Endothelial cell of umbilical vein (primary cell): ENCODE measurements at regions not wholly inside any gene's neighbourhood (a gene's known extent, or its start where the extent isn't known, plus 50 kb on each side); places are given as distances from the start of the nearest gene placed in this dataset.

Source experiments
- BruUV-seq: library from RNA; stranded (reverse); fragments of 400-500 nt; replicated peaks from 2 replicates; lab custom pipeline; 2021; lab: Mats Ljungman, UMichigan
- CTCF ChIA-PET: fragments of 300-600, 350-600 bp; sonication (Branson Sonifier 250); formaldehyde crosslinking; loops from one replicate; lab custom pipeline; 2021; ENCODE audit warnings: antibody characterized with exemption, inconsistent platforms; lab: Charles Lee
- POLR2A ChIA-PET: fragments of 300-600, 350-600 bp; sonication (Branson Sonifier 250); formaldehyde crosslinking; loops from one replicate; lab custom pipeline; 2021; ENCODE audit warnings: antibody characterized with exemption, inconsistent platforms; lab: Charles Lee
- DNase-seq: peaks from one replicate; pipeline ENCODE4 v3.0.0-alpha.2; 2011; ENCODE audit warnings: low read depth, low spot score
- FAIRE-seq: peaks from 2 replicates; lab custom pipeline; 2011; peaks lifted over from hg19 to GRCh38; lab: Jason Lieb, UNC
- H2AFZ ChIP-seq: 2 replicates; pipeline ENCODE4 v1.6.0; 2012; ENCODE audit warnings: low read depth, low read length, control low read depth, inconsistent platforms
- H3K27ac ChIP-seq: 2 replicates; pipeline ENCODE4 v1.5.1; 2011; ENCODE audit warnings: low read depth, mild to moderate bottlenecking, control low read depth, low read length, moderate library complexity; ENCODE audit not compliant: insufficient read depth
- H3K27me3 ChIP-seq, 2 experiments: 2 replicates each; pipeline versions ENCODE4 v1.6.0 to v1.6.1; 2011; ENCODE audit warnings: low read length in 2 of 2, mixed read lengths in 1 of 2; ENCODE audit not compliant: control insufficient read depth in 2 of 2, insufficient read depth in 2 of 2
- H3K36me3 ChIP-seq, 2 experiments: 2 replicates in 1 of 2; 3 replicates in 1 of 2; pipeline ENCODE4 v1.5.1; 2011; ENCODE audit warnings: low read length in 2 of 2, mild to moderate bottlenecking in 1 of 2, moderate library complexity in 1 of 2; ENCODE audit not compliant: control insufficient read depth in 2 of 2, insufficient read depth in 2 of 2; ENCODE audit errors: extremely low read depth in 1 of 2
- H3K4me1 ChIP-seq: 3 replicates; pipeline ENCODE4 v1.5.1; 2011; ENCODE audit warnings: mild to moderate bottlenecking, low read length; ENCODE audit not compliant: control insufficient read depth, insufficient read depth; ENCODE audit errors: extremely low read depth
- H3K4me2 ChIP-seq: 2 replicates; pipeline ENCODE4 v1.6.1; 2011; ENCODE audit warnings: low read length, control low read depth, mixed read lengths; ENCODE audit not compliant: insufficient read depth
- H3K4me3 ChIP-seq, 3 experiments: fragments of 200-600 bp in 1 of 3; sonication (generic), shearing (Covaris generic) in 1 of 3; replicated peaks in 1 of 3; 2 replicates each; pipeline ENCODE4 v1.5.1; 2011 to 2016; ENCODE audit warnings: control low read depth in 3 of 3, low read length in 3 of 3, mild to moderate bottlenecking in 2 of 3, inconsistent platforms in 1 of 3, low read depth in 1 of 3, moderate library complexity in 1 of 3; ENCODE audit not compliant: insufficient read depth in 1 of 3
- H3K79me2 ChIP-seq: 2 replicates; pipeline ENCODE4 v1.6.0; 2012; ENCODE audit warnings: low read length, inconsistent platforms; ENCODE audit not compliant: control insufficient read depth, insufficient read depth
- H3K9ac ChIP-seq: replicated peaks from 2 replicates; pipeline ENCODE3; 2011; ENCODE audit warnings: low read length, control low read depth; ENCODE audit not compliant: insufficient read depth; ENCODE audit errors: extremely low read depth
- H3K9me1 ChIP-seq: replicated peaks from 3 replicates; pipeline ENCODE4 v1.6.0; 2011; ENCODE audit warnings: mild to moderate bottlenecking, low read length; ENCODE audit not compliant: control insufficient read depth, insufficient read depth; ENCODE audit errors: extremely low read depth
- H3K9me3 ChIP-seq: replicated peaks from 2 replicates; pipeline ENCODE4 v1.5.1; 2012; ENCODE audit warnings: low read length, inconsistent platforms; ENCODE audit not compliant: control insufficient read depth, insufficient read depth
- H4K20me1 ChIP-seq: replicated peaks from 2 replicates; pipeline ENCODE3; 2011; ENCODE audit warnings: mild to moderate bottlenecking, low read length; ENCODE audit not compliant: control insufficient read depth, insufficient read depth; ENCODE audit errors: extremely low read depth
- CTCF ChIP-seq, 2 donors: IDR thresholded peaks; 1 replicate in 1 of 2; 2 replicates in 1 of 2; pipeline ENCODE4 v1.5.1; 2011; ENCODE audit warnings: low read length in 2 of 2, mild to moderate bottlenecking in 2 of 2, moderate library complexity in 2 of 2, control low read depth in 1 of 2, inconsistent platforms in 1 of 2, low read depth in 1 of 2; ENCODE audit not compliant: insufficient read depth in 1 of 2; ENCODE audit errors: extremely low read depth in 1 of 2
- EZH2 ChIP-seq: IDR thresholded peaks from 2 replicates; pipeline ENCODE4 v1.6.1; 2012; ENCODE audit warnings: borderline replicate concordance, low read depth, mild to moderate bottlenecking, moderate library complexity, low read length, inconsistent platforms; ENCODE audit not compliant: severe bottlenecking
- FOS ChIP-seq: IDR thresholded peaks from 2 replicates; pipeline ENCODE4 v1.6.1; 2011; ENCODE audit warnings: mild to moderate bottlenecking, low read length, moderate library complexity, borderline replicate concordance; ENCODE audit not compliant: insufficient read depth
- GATA2 ChIP-seq: IDR thresholded peaks from 2 replicates; pipeline ENCODE4 v1.7.0; 2011; ENCODE audit warnings: low read depth, mild to moderate bottlenecking, moderate library complexity, mixed read lengths, low read length; ENCODE audit not compliant: insufficient read length, insufficient read depth
- JUN ChIP-seq: IDR thresholded peaks from 2 replicates; pipeline ENCODE4 v1.6.1; 2011; ENCODE audit warnings: borderline replicate concordance, low read depth; ENCODE audit not compliant: insufficient read length, insufficient read depth
- MAX ChIP-seq: IDR thresholded peaks from 2 replicates; pipeline ENCODE4 v1.6.1; 2011; ENCODE audit not compliant: insufficient read depth, insufficient read length
- MYC ChIP-seq: IDR thresholded peaks from one replicate; pipeline ENCODE4 v1.6.1; 2011; ENCODE audit warnings: mild to moderate bottlenecking, low read depth, low read length
- POLR2A ChIP-seq: IDR thresholded peaks from 2 replicates; pipeline ENCODE4 v1.6.1; 2012; ENCODE audit warnings: low read depth, mild to moderate bottlenecking, control low read depth, low read length
- POLR2AphosphoS5 ChIP-seq: IDR thresholded peaks from 2 replicates; pipeline ENCODE4 v1.6.1; 2012; ENCODE audit warnings: low read depth, mild to moderate bottlenecking, control low read depth, low read length, moderate library complexity; ENCODE audit not compliant: insufficient read depth
- dilution Hi-C: fragments of 300-500 bp; cut with MboI; formaldehyde crosslinking; loops from one replicate; pipeline ENCODE4 v1.15.0; 2019; ENCODE audit warnings: low sequenced_read_pairs; ENCODE audit not compliant: extremely low pct_ligation_motif_present
- intact Hi-C: fragments of 100-400 bp; cut with micrococcal nuclease; formaldehyde crosslinking; loops from one replicate; pipeline ENCODE4 v1.10.0; 2022

- Histone ChIP-seq H4K20me1 (no peaks in the 10 kb centered on the region), H3K4me2 (no peak overlapping the region), H2AFZ (no peak overlapping the region), H3K79me2 (no peaks in the 10 kb centered on the region), H3K4me3 (no peak overlapping the region), H3K9me1 (no peaks in the 10 kb centered on the region), H3K27me3 (no peaks in the 10 kb centered on the region), H3K27ac (no peak overlapping the region), H3K9ac (no peak overlapping the region), H3K4me1 (no peaks in the 10 kb centered on the region), H3K36me3 (no peaks in the 10 kb centered on the region), H3K9me3 (no peaks in the 10 kb centered on the region)
- intact Hi-C loops (no loop called here), dilution Hi-C loops (no loop called here)
- no peak for DNase-seq
- ChIA-PET CTCF (no interaction called here), POLR2A (no interaction called here)
- no peak for FAIRE-seq
- TF ChIP-seq MYC, result no peak
- no peak for TF ChIP-seq POLR2AphosphoS5
- TF ChIP-seq POLR2A, result no peak
- TF ChIP-seq CTCF (IDR thresholded peaks at IDR 0.05; ENCODE audit: extremely low read depth in 1 of 2, insufficient read depth in 1 of 2, low read depth in 1 of 2, low read length in 2 of 2), result no peak
- no peak for TF ChIP-seq FOS
- TF ChIP-seq GATA2, result no peak
- TF ChIP-seq MAX, result no peak
- TF ChIP-seq JUN, result no peak
- no peak for TF ChIP-seq EZH2
- no TSS peak for BruUV-seq
Observed at GRCh38 chr6:48670546-48670945, 559.5 kb upstream of the PTCHD4 start.
